GM12891 (cell line): ENCODE measurements at regions not wholly inside any gene's neighbourhood (a gene's known extent, or its start where the extent isn't known, plus 50 kb on each side); places are given as distances from the start of the nearest gene placed in this dataset.
A peak's percentile ranks its signal among the peaks of the same experiment; 100 is the strongest.

Source experiments
- DNase-seq: peaks from one replicate; pipeline ENCODE4 v3.0.0; 2011; ENCODE audit warnings: low spot score; ENCODE audit not compliant: insufficient read length
- FAIRE-seq: peaks from 2 replicates; lab custom pipeline; 2011; peaks lifted over from hg19 to GRCh38; lab: Jason Lieb, UNC
- PAX5 ChIP-seq: IDR thresholded peaks from 2 replicates; pipeline ENCODE4 v1.6.1; 2011; ENCODE audit warnings: low read length, moderate library complexity, mild to moderate bottlenecking; ENCODE audit not compliant: insufficient read depth, severe bottlenecking
- POLR2A ChIP-seq: IDR thresholded peaks from 2 replicates; pipeline ENCODE4 v1.6.1; 2011; ENCODE audit warnings: low read depth, low read length, control low read depth
- POLR2AphosphoS5 ChIP-seq: IDR thresholded peaks from 2 replicates; pipeline ENCODE4 v1.6.1; 2011; ENCODE audit warnings: low read depth, low read length, control low read depth
- POU2F2 ChIP-seq: IDR thresholded peaks from 2 replicates; pipeline ENCODE4 v1.6.1; 2011; ENCODE audit warnings: low read depth, mild to moderate bottlenecking, control low read depth, low read length, moderate library complexity
- SPI1 ChIP-seq: IDR thresholded peaks from 2 replicates; pipeline ENCODE4 v1.6.1; 2011; ENCODE audit warnings: low read depth, low read length, control low read depth
- TAF1 ChIP-seq: IDR thresholded peaks from 2 replicates; pipeline ENCODE4 v1.6.1; 2011; ENCODE audit warnings: low read depth, low read length, control low read depth

DNA sequence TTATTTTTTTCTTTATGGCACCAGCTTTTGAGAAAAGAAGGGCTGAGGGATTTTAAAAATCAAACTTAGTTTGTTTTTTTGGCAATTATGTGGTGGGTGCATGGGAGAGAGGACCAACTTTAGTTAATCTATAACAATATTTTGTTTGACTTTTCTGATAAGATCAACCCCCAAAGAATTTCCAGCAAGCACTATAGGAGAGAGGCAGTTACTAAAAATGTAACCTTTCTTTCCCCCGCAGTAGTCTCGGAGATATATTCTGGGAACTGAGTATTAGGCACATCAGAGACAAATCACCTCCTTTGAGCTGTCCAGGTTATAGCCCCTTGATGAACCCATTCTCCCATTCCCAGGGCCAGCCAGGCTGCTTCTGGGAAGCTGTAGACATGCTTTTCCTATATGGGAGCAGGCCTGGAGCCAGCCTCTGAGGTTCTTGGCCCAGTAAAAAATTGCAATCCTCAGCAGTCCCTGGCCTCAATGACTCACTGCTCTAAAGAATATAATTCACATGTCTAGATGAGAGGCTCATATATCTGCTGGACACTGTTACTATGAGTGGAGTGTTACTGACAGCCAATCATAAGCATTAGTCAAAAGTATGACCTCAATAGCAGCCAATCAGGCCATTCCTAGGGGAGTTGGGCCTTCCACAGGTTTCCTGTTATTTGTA is 138.3 kb upstream of the AGBL1 start:
- DNase-seq (no peak), FAIRE-seq (no peak)
- TF ChIP-seq SPI1, result no peak
- TF ChIP-seq POLR2A, result no peak
- no peak for TF ChIP-seq POU2F2
- no peak for TF ChIP-seq TAF1

GRCh38 chr15:85942632-85943031 is 137.0 kb upstream of the AGBL1 start:
- no peak for FAIRE-seq

DNA sequence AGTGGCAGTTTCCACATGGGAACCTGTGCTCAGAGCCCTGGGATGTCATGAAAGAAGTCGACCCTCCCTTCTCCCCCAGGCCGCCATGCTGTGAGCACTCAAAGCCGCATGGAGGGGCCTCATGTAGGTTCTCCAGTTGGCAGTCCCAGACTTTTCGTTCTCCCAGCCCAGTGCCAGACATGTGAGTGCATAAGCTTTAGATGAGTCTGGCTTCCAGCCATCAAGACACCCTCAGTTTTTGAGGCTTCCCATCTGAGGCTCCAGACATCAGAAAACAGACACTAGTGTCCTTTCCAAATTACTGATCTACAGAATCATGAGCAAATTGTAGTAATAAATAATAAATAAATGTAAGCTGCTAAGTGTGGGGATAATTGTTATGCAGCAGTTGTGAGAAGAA is 136.5 kb upstream of the AGBL1 start:
- no peak for FAIRE-seq
- no peak for TF ChIP-seq POU2F2
- TF ChIP-seq PAX5, result no peak
- no peak for TF ChIP-seq POLR2A
- no peak for TF ChIP-seq POLR2AphosphoS5
- no peak for TF ChIP-seq SPI1
- no peak for DNase-seq

More at GRCh38 chr15:85942632-85943031, 137.0 kb upstream of the AGBL1 start:
- TF ChIP-seq POLR2AphosphoS5 (no peak), TAF1 (no peak), PAX5 (no peak), POU2F2 (no peak), SPI1 (no peak), POLR2A (no peak)
- no peak for DNase-seq

DNA sequence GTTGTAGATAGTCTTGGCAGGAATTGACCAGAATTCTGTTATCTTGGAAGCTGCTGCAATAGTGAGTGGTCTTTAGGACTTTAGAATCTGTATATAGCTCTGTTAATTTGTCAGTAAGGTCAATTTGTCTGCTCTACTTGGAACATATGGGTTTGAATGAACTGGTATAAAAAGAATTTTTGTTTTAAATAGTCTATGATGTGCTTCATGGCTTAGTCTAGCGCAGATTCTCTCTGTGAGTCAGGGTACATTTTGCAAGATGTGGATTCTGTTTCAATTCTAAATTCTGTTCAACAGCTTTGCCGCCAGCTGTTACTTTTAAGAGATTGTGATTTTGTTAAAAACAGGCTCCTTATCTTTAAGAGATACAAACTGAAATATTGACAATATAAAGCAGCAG is 135.9 kb upstream of the AGBL1 start:
- DNase-seq (no peak), FAIRE-seq (no peak)
- TF ChIP-seq POU2F2, result no peak
- no peak for TF ChIP-seq POLR2A
- TF ChIP-seq POLR2AphosphoS5, result no peak
- no peak for TF ChIP-seq PAX5
- no peak for TF ChIP-seq SPI1
- no peak for TF ChIP-seq TAF1

DNA sequence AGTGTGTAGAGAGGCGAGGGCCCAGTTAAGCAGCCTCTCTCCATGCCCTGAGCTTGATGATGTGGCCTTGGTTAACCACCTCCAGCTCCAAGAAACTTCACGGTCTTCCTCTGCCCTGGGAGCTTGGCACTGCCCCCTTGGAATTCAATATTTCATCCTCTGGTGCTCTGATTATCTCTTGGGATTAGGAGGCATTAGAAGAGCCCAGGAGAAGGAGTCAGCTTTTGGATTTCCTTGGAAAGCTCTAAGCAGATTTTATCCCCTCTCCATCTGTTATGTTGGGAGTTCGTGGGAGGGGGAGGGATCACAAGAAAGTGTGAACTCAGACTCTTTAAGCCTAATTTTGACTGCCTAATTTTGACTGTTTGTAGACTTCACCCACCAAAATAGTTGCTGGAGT is 132.7 kb upstream of the AGBL1 start:
- FAIRE-seq, result no peak
- DNase-seq, result no peak
- no peak for TF ChIP-seq SPI1
- no peak for TF ChIP-seq POLR2AphosphoS5
- no peak for TF ChIP-seq POU2F2
- TF ChIP-seq PAX5, result no peak
- no peak for TF ChIP-seq TAF1
- no peak for TF ChIP-seq POLR2A

DNA sequence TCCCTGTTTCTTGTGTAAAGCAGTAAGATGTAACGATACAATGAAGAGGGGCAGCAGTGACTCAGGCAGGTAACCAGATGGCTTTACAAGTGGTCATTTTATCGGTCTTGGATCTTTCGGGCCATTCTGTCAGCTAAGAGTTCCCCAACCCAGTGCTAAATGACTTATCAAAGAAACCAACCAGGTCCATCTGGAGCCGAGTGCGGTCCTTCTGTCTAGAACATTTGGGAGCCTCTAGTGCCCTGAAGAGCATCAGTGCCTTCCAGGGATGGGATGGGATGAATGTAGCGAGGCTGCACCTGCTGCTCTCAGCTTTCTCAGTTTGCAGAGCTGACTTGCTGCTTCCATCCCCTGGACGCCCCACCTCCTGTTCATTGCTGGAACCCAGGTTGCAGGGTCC is 131.7 kb upstream of the AGBL1 start:
- FAIRE-seq, result no peak
- no peak for DNase-seq
- TF ChIP-seq POLR2A (no peak), SPI1 (no peak), POU2F2 (no peak), TAF1 (no peak), POLR2AphosphoS5 (no peak), PAX5 (no peak)

- TF ChIP-seq POU2F2 (no peak), PAX5 (no peak), SPI1 (no peak), POLR2AphosphoS5 (no peak), POLR2A (no peak), TAF1 (no peak)
- no peak for FAIRE-seq
- no peak for DNase-seq
Observed at GRCh38 chr15:85950101-85950500, 129.6 kb upstream of the AGBL1 start.

DNA sequence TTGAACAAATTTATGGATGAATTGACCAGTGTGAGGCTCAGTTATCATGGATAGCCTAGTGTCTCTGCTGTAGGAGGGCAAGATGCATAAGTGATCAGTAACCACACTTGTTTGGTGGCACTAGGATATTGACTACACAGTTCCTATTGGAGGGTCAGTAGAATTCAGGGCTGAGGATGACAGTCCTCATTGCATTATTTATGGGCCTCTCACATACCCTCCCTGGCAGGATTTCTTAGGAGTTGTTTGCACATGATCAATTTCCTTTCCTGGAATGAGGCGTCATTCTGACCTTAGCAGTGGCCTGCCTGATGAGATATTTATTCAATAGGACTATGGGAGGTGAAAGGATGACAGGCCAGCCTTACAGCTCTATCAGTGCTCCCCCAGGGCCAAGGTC is 125.1 kb upstream of the AGBL1 start:
- TF ChIP-seq POLR2A (no peak), POLR2AphosphoS5 (no peak), POU2F2 (no peak), SPI1 (no peak), TAF1 (no peak)
- no peak for FAIRE-seq
- DNase-seq, result no peak

DNA sequence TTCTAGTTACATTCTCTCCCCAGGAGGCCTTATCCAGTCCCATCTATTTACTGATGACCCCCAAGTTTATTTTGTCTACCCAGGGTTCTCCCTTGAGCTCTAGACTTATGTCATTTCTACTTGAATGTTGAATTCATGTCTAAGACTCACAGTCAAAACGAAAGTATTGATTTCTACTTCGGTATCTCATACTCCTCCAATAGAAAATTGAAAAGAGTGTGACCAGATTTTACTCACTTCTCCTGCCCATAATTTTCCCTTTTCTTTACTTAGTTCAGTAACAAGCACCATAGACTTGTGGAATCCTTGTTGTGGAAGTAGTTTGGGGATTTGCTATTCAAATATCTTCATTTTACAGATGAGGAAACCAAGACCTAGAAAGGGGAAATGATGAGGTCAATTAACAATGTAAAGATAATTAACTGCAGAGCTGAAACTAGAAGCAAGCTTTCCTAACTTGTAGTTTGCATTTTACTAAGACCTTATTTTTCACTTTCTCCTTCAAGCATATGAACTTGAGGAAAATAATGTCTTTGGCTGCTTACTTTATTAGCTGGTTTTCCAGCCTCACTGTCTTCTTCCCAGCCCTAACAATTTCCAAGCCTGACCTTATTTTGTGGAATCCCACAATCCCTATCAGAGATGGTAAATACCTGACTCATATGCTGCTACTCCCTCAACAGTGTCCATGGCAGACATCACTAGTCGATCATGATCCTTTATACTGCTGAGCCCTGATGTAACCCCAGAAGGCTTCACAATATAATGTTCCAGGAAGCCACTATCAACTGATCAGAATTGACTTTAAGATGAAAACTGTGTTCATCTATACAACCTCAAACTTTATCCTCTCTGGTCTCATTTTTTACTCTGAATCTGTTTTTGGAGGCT is 123.9 kb upstream of the AGBL1 start:
- no peak for TF ChIP-seq PAX5
- TF ChIP-seq POU2F2, result no peak
- no peak for TF ChIP-seq POLR2A
- TF ChIP-seq SPI1, result 0 out of 2 replicates have a peak, but pooled peaks have one; percentile 31
- DNase-seq, result no peak

DNA sequence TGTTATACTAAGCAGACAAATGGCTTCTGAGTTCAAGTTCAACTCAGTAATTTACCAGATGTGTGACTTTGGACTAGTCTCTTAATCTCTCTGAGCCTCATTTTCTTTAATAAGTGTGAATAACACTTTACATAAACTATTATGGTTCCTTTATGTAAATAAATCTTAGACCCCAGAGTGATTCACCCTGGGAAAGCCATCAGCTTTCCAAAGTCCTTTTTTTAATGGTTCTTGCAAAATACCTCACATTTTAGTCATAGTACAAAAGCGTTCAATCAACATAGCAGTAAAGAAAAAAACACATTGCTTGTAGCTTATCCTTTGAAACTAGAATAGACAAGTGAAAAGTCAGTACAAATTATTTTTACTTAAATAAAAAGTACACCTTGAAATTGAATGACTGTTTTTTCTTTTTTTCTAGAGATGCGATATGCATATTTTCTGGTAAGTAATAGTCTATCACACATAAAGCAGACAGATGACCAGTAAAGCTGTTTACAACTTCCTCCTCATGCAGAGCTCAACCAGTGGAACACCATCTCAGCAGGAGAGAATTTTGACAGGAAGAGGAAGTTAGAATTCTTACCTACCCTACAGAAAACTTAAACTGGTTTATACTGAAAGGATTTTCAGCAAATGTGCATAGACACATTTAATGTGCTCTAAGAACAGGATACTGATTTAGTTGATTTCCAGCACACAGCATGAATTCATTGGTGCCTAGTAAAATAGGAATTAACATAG is 123.0 kb upstream of the AGBL1 start:
- TF ChIP-seq POU2F2 (no peak), SPI1 (no peak), PAX5 (no peak), POLR2AphosphoS5 (no peak)
- FAIRE-seq (no peak), DNase-seq (no peak)

More for the DNA sequence above, 123.9 kb upstream of the AGBL1 start:
- no peak for FAIRE-seq
